Prostate gland (tissue), 2 donors: ENCODE measurements at regions not wholly inside any gene's neighbourhood (a gene's known extent, or its start where the extent isn't known, plus 50 kb on each side); places are given as distances from the start of the nearest gene placed in this dataset.

Experiments used
- POLR2A ChIP-seq: fragments of 450-650 bp; IDR thresholded peaks from one replicate; pipeline ENCODE4 v1.6.1; 2016; ENCODE audit warnings: antibody characterized with exemption, mild to moderate bottlenecking
- POLR2AphosphoS5 ChIP-seq: sonication (generic); formaldehyde crosslinking; IDR thresholded peaks from one replicate; pipeline ENCODE4 v1.6.1; 2017; ENCODE audit warnings: antibody characterized with exemption
- TF ChIP-seq, protein P1 (sequence below), 4 experiments: fragments of 200-600 bp in 2 of 4; fragments of 450-650 bp in 2 of 4; sonication (generic) in 2 of 4; IDR thresholded peaks; 1 replicate in 3 of 4; 2 replicates in 1 of 4; pipeline ENCODE4 v1.5.1; 2016 to 2019; ENCODE audit warnings: antibody characterized with exemption in 4 of 4, mild to moderate bottlenecking in 2 of 4, moderate library complexity in 2 of 4

DNA sequence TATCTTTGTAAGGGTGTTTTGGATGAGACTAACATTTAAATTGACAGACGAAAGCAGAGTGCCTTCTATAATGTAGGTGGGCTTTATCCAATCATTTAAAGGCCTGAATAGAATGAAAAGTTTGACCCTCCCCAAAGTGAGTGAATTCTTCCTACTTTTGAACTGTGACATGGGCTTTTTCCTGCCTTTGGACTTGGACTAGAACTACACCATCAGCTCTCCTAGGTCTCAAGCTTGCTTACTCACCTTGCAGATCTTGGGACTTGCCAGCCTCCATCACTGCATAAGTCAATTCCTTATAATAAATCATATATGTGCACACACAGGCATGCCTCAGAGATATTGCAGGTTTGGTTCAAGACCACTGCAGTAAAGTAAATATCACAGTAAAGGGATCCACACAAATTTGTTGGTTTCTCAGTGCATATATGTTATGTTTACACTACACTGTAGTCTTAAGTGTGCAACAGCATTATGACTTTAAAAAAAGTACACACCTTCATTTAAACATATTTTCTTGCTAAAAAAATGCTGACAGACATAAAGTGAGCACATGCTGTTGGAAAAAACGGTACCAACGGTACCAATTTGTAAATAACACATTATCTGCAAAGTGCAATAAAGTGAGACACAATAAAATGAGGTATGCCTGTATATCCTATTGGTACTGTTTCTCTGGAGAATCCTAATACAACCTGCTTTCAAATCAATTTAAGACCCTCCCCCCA lies 51.6 kb upstream of the ATF3 start:
- TF ChIP-seq, protein P1, sequence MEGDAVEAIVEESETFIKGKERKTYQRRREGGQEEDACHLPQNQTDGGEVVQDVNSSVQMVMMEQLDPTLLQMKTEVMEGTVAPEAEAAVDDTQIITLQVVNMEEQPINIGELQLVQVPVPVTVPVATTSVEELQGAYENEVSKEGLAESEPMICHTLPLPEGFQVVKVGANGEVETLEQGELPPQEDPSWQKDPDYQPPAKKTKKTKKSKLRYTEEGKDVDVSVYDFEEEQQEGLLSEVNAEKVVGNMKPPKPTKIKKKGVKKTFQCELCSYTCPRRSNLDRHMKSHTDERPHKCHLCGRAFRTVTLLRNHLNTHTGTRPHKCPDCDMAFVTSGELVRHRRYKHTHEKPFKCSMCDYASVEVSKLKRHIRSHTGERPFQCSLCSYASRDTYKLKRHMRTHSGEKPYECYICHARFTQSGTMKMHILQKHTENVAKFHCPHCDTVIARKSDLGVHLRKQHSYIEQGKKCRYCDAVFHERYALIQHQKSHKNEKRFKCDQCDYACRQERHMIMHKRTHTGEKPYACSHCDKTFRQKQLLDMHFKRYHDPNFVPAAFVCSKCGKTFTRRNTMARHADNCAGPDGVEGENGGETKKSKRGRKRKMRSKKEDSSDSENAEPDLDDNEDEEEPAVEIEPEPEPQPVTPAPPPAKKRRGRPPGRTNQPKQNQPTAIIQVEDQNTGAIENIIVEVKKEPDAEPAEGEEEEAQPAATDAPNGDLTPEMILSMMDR (IDR thresholded peaks at IDR 0.05): no peak
- TF ChIP-seq POLR2AphosphoS5: no peak
- no peak for TF ChIP-seq POLR2A
